ENCODE measurements at regions not wholly inside any gene's neighbourhood (a gene's known extent, or its start where the extent isn't known, plus 50 kb on each side); places are given as distances from the start of the nearest gene placed in this dataset.

DNA sequence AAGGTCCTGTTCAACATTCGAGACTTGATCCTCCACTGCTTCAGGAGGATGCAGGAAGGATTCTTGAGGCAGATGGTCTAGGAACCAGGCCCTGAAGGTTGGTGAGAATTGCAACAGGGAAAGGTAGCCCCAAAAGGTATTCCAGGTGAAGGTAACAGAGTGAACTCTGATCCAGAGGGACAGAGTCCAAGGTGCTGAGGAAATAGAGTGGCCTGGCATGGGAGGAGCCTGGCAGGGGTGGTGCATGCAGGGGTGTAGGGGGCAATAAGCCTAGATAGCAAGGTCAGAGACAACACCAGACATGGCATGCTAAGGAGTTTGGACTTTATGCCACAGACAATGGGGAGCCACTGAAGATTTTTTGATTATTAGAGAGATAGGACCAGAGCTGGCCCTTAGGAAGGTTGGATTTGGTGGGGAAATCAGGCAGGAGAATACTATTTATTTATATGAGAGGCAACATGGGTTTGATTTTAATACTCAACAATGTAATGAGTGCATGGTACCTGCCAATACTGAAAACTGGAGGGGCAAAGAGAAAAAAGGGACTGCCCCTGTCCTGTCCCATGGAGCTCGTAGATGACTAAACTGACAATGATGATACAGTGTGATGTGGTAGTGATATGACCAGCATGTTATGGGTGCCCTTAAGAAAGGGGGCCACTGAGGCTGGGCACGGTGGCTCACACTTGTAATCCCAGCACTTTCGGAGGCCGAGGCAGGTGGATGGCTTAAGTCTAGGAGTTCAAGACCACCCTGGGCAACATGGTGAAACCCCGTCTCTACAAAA is 50.5 kb upstream of the TMED10 start:
- intact Hi-C loops (cut with micrococcal nuclease), result no loop called here
- Mint-ChIP-seq H3K27me3 (ENCODE audit: low read depth) (no peaks in the 10 kb centered on the region), H3K4me3 (no peak overlapping the region), H3K27ac (no peak overlapping the region), H3K9me3 (no peaks in the 10 kb centered on the region), H3K36me3 (ENCODE audit: low read depth) (no peaks in the 10 kb centered on the region), H3K4me1 (ENCODE audit: low read depth) (peaks cover 36% of the 10 kb centered on the region)
- CTCF ChIA-PET, result no interaction called here
- DNase-seq, result peak; percentile 15

All from activated naive CD4-positive, alpha-beta T cell treated with anti-CD3 and anti-CD28 coated beads for 36 hours (primary cell).